IMR-90 (cell line): ENCODE measurements at regions not wholly inside any gene's neighbourhood (a gene's known extent, or its start where the extent isn't known, plus 50 kb on each side); places are given as distances from the start of the nearest gene placed in this dataset.

ENCODE experiments used
- ATAC-seq: fragments of 200-7000 bp; cut with Tn5 transposase; 2 replicates; pipeline ENCODE4 v1.9.1; 2020; ENCODE audit warnings: low read depth, mild to moderate bottlenecking, moderate library complexity
- BruUV-seq: library from RNA; stranded (reverse); fragments of 400-500 nt; replicated peaks from 2 replicates; lab custom pipeline; 2021; lab: Mats Ljungman, UMichigan
- CTCF ChIA-PET: fragments of 300-600 bp; formaldehyde crosslinking; extraction: SDS; loops from one replicate; lab custom pipeline; 2021; ENCODE audit warnings: antibody characterized with exemption; lab: Yijun Ruan, JAX
- POLR2A ChIA-PET: fragments of 300-600 bp; sonication (Branson Sonifier 250); formaldehyde crosslinking; loops from one replicate; lab custom pipeline; 2022; ENCODE audit warnings: antibody characterized with exemption; ENCODE audit not compliant: unreplicated experiment; lab: Charles Lee
- DNase-seq: peaks from one replicate; pipeline ENCODE4 v3.0.0; 2013
- H2AFZ ChIP-seq: replicated peaks from 2 replicates; pipeline ENCODE3; 2013; ENCODE audit warnings: low read length, mild to moderate bottlenecking; ENCODE audit not compliant: poor library complexity
- H2AK5ac ChIP-seq: 2 replicates; pipeline ENCODE4 v1.6.1; 2013; ENCODE audit warnings: low read depth, low read length, inconsistent platforms
- H2AK9ac ChIP-seq: replicated peaks from 2 replicates; pipeline ENCODE3; 2013; ENCODE audit warnings: mild to moderate bottlenecking, low read depth, low read length, moderate library complexity; ENCODE audit not compliant: poor library complexity
- H2BK120ac ChIP-seq: 2 replicates; pipeline ENCODE4 v1.6.1; 2013; ENCODE audit warnings: low read depth, low read length, inconsistent platforms
- H2BK15ac ChIP-seq: 3 replicates; pipeline ENCODE4 v1.6.1; 2013; ENCODE audit warnings: low read depth, low read length, inconsistent platforms
- H2BK20ac ChIP-seq: 2 replicates; pipeline ENCODE4 v1.6.1; 2013; ENCODE audit warnings: low read depth, mild to moderate bottlenecking, inconsistent platforms, low read length, moderate library complexity
- H2BK5ac ChIP-seq: 2 replicates; pipeline ENCODE4 v1.6.1; 2013; ENCODE audit warnings: mild to moderate bottlenecking, low read depth, low read length, inconsistent platforms; ENCODE audit not compliant: poor library complexity, severe bottlenecking
- H3K14ac ChIP-seq: replicated peaks from 2 replicates; pipeline ENCODE4 v1.6.1; 2013; ENCODE audit warnings: low read depth, low read length, inconsistent platforms
- H3K18ac ChIP-seq: 2 replicates; pipeline ENCODE4 v1.6.1; 2013; ENCODE audit warnings: low read depth, low read length, control low read depth
- H3K23ac ChIP-seq: 2 replicates; pipeline ENCODE4 v1.6.1; 2013; ENCODE audit warnings: low read depth, low read length, inconsistent platforms
- H3K27ac ChIP-seq: 2 replicates; pipeline ENCODE4 v1.5.1; 2013; ENCODE audit warnings: mild to moderate bottlenecking, control low read depth, low read length; ENCODE audit not compliant: insufficient read depth
- H3K27me3 ChIP-seq: 2 replicates; pipeline ENCODE4 v1.6.1; 2013; ENCODE audit warnings: low read length; ENCODE audit not compliant: control insufficient read depth, insufficient read depth
- H3K36me3 ChIP-seq: 2 replicates; pipeline ENCODE4 v1.6.1; 2013; ENCODE audit warnings: low read length, mixed read lengths; ENCODE audit not compliant: control insufficient read depth, insufficient read depth
- H3K4ac ChIP-seq: 2 replicates; pipeline ENCODE4 v1.6.1; 2013; ENCODE audit warnings: low read depth, low read length, inconsistent platforms
- H3K4me1 ChIP-seq: 2 replicates; pipeline ENCODE4 v1.6.1; 2013; ENCODE audit warnings: low read length, mixed read lengths; ENCODE audit not compliant: control insufficient read depth, insufficient read depth
- H3K4me2 ChIP-seq: 2 replicates; pipeline ENCODE4 v1.6.1; 2013; ENCODE audit warnings: low read depth, mild to moderate bottlenecking, control low read depth, low read length, moderate library complexity
- H3K4me3 ChIP-seq: 2 replicates; pipeline ENCODE4 v1.5.1; 2013; ENCODE audit warnings: low read depth, mild to moderate bottlenecking, control low read depth, low read length, moderate library complexity; ENCODE audit not compliant: insufficient read depth
- H3K56ac ChIP-seq: 2 replicates; pipeline ENCODE4 v1.6.1; 2013; ENCODE audit warnings: low read length, inconsistent platforms; ENCODE audit not compliant: insufficient read depth; ENCODE audit errors: extremely low read depth
- H3K79me1 ChIP-seq, 2 experiments: 2 replicates each; pipeline ENCODE4 v1.6.1; 2013; ENCODE audit warnings: low read length in 2 of 2, inconsistent platforms in 1 of 2, low read depth in 1 of 2
- H3K9ac ChIP-seq: 2 replicates; pipeline ENCODE4 v1.6.1; 2013; ENCODE audit warnings: low read depth, low read length, control low read depth
- H3K9me1 ChIP-seq: 2 replicates; pipeline ENCODE4 v1.6.1; 2013; ENCODE audit warnings: low read length, inconsistent platforms; ENCODE audit not compliant: insufficient read depth
- H3K9me3 ChIP-seq: 2 replicates; pipeline ENCODE4 v1.6.1; 2013; ENCODE audit warnings: low read length; ENCODE audit not compliant: control insufficient read depth, insufficient read depth
- H4K20me1 ChIP-seq: 2 replicates; pipeline ENCODE4 v1.6.1; 2013; ENCODE audit warnings: low read length, inconsistent platforms; ENCODE audit not compliant: insufficient read depth
- H4K5ac ChIP-seq: 2 replicates; pipeline ENCODE4 v1.6.1; 2013; ENCODE audit warnings: mild to moderate bottlenecking, low read depth, low read length, control low read depth
- H4K8ac ChIP-seq, 2 experiments: 2 replicates each; pipeline ENCODE4 v1.6.1; 2013; ENCODE audit warnings: low read depth in 2 of 2, low read length in 2 of 2, control low read depth in 1 of 2, inconsistent platforms in 1 of 2
- H4K91ac ChIP-seq: 2 replicates; pipeline ENCODE4 v1.6.1; 2013; ENCODE audit warnings: low read depth, low read length, inconsistent platforms; ENCODE audit not compliant: insufficient read depth
- CTCF ChIP-seq: conservative IDR thresholded peaks from 2 replicates; pipeline ENCODE4 v1.5.1; 2012; ENCODE audit warnings: mild to moderate bottlenecking, low read depth, low read length, improper control_type of control experiment
- MAFK ChIP-seq: IDR thresholded peaks from 2 replicates; pipeline ENCODE4 v1.6.1; 2012; ENCODE audit warnings: low read depth, low read length, improper control_type of control experiment
- WGBS, 2 experiments: methylation state at CpG; one replicate each; pipeline versions ENCODE4 v1.1.5 to v1.1.7; 2013; ENCODE audit warnings: missing lambda C conversion rate in 2 of 2; ENCODE audit not compliant: insufficient read length in 1 of 2; ENCODE audit errors: extremely low coverage in 2 of 2; 5-methylcytosine and 5-hydroxymethylcytosine counted together
- dilution Hi-C: fragments of 300-500 bp; cut with HindIII; formaldehyde crosslinking; loops from one replicate; pipeline ENCODE4 v1.14.3; 2018; ENCODE audit warnings: low sequenced_read_pairs; ENCODE audit not compliant: unreplicated experiment
- in situ Hi-C: fragments of 300-500 bp; cut with MboI; formaldehyde crosslinking; loops from 3 replicates; pipeline ENCODE4 v1.14.3; 2019; ENCODE audit warnings: low sequenced_read_pairs, inconsistent platforms, mixed read lengths
- intact Hi-C: fragments of 100-400 bp; cut with micrococcal nuclease; formaldehyde crosslinking; loops from 2 replicates; pipeline ENCODE4 v1.10.0; 2022

GRCh38 chrX:96410927-96411326 is 273.7 kb upstream of the DIAPH2 start:
- Histone ChIP-seq H2BK5ac (no peak overlapping the region), H4K20me1 (no peaks in the 10 kb centered on the region; the same call in 1 of the 2 replicates), H2AFZ (no peak overlapping the region), H4K91ac (no peak overlapping the region), H2BK15ac (no peak overlapping the region), H2AK9ac (no peak overlapping the region), H2AK5ac (no peak overlapping the region), H3K27ac (no peak overlapping the region), H3K4ac (no peak overlapping the region), H3K9me3 (no peaks in the 10 kb centered on the region), H3K36me3 (no peaks in the 10 kb centered on the region), H3K18ac (no peak overlapping the region), H2BK120ac (no peak overlapping the region), H3K23ac (no peak overlapping the region), H3K56ac (no peak overlapping the region), H3K9ac (no peak overlapping the region), H3K79me1 (no peaks in the 10 kb centered on the region), H3K27me3 (no peaks in the 10 kb centered on the region), H3K9me1 (no peaks in the 10 kb centered on the region; the same call in none of the 2 replicates), H4K5ac (no peak overlapping the region), H3K14ac (no peak overlapping the region), H3K4me2 (no peak overlapping the region), H3K4me1 (no peaks in the 10 kb centered on the region; the same call in 1 of the 2 replicates), H3K4me3 (no peak overlapping the region), H2BK20ac (no peak overlapping the region), H4K8ac (no peak overlapping the region)
- dilution Hi-C loops: no loop called here
- WGBS, 2 experiments: 50% methylated on average over 1 of the region's 2 CpGs; no CpG with 5 or more reads in 1 of the 2 experiments
- ATAC-seq: no peak
- no TSS peak for BruUV-seq
- intact Hi-C loops: no loop called here
- POLR2A ChIA-PET: no interaction called here
- DNase-seq: no peak
- CTCF ChIA-PET: interaction anchor here (1.2 kb wide), 1 partner anchor 13 kb away, joined by 3 read pairs; no protein-coding TSS in a partner anchor
- TF ChIP-seq CTCF: no peak
- peak; percentile 94 for TF ChIP-seq MAFK
- in situ Hi-C loops: no loop called here
